Ovary (tissue), 3 donors: ENCODE measurements at regions not wholly inside any gene's neighbourhood (a gene's known extent, or its start where the extent isn't known, plus 50 kb on each side); places are given as distances from the start of the nearest gene placed in this dataset.

ENCODE experiments used
- CTCF ChIP-seq, 3 donors: fragments of 450-650 bp in 2 of 3; fragments of 200-600 bp in 1 of 3; IDR thresholded peaks; one replicate each; pipeline versions ENCODE4 v1.5.1 to v1.8.0; 2016 to 2022; ENCODE audit warnings: antibody characterized with exemption in 3 of 3, mild to moderate bottlenecking in 1 of 3
- EP300 ChIP-seq: sonication (generic); formaldehyde crosslinking; IDR thresholded peaks from one replicate; pipeline ENCODE4 v1.6.1; 2017; ENCODE audit warnings: antibody characterized with exemption
- POLR2A ChIP-seq: fragments of 450-650 bp; IDR thresholded peaks from one replicate; pipeline ENCODE4 v1.6.1; 2017; ENCODE audit warnings: antibody characterized with exemption, mild to moderate bottlenecking, moderate library complexity
- donor health status: DM: no; HTN: no; CAD: no.

- no peak for TF ChIP-seq CTCF (IDR thresholded peaks at IDR 0.05)
- TF ChIP-seq EP300: no peak
- no peak for TF ChIP-seq POLR2A
Measured at GRCh38 chr3:192993411-192993810, 75.8 kb upstream of the MB21D2 start.
